ENCODE measurements at regions not wholly inside any gene's neighbourhood (a gene's known extent, or its start where the extent isn't known, plus 50 kb on each side); places are given as distances from the start of the nearest gene placed in this dataset.

- TF ChIP-seq POLR2A (IDR thresholded peaks at IDR 0.05) (no peak), CTCF (IDR thresholded peaks at IDR 0.05) (no peak), EP300 (IDR thresholded peaks at IDR 0.05) (no peak), POLR2AphosphoS5 (IDR thresholded peaks at IDR 0.05) (no peak)
These were observed 209.0 kb downstream of the TTLL2 start for GRCh38 chr6:167533851-167534250.

Data from suprapubic skin (tissue), 4 donors.